ENCODE measurements at regions not wholly inside any gene's neighbourhood (a gene's known extent, or its start where the extent isn't known, plus 50 kb on each side); places are given as distances from the start of the nearest gene placed in this dataset.
"Not testable (repeated sequence)": the region's sequence is repeated elsewhere in the genome, so short reads cannot be mapped to it uniquely, and the experiment has no call there.

DNA sequence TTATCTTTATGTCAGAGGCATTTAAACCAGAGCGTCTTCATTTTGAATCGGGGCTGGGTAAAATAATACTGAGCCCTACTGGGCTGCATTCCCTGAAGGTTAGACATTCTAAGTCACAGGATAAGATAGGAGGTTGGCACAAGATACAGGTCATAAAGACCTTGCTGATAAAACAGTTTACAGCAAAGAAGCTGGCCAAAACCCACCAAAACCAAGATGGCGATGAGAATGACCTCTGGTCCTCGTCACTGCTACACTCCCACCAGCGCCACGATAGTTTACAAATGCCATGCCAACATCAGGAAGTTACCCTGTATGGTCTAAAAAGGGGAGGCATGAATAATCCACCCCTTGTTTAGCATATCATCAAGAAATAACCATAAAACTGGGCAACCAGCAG lies 110.5 kb upstream of the ZFP64 start:
- DNase-seq (ENCODE audit: low spot score); H3K27ac Mint-ChIP-seq; H3K27me3 Mint-ChIP-seq (ENCODE audit: low read depth); ATAC-seq; H3K4me1 Mint-ChIP-seq; H3K9me3 Mint-ChIP-seq; H3K4me3 Mint-ChIP-seq; H3K36me3 Mint-ChIP-seq; CTCF ChIA-PET; POLR2A ChIA-PET: not testable (repeated sequence)

DNA sequence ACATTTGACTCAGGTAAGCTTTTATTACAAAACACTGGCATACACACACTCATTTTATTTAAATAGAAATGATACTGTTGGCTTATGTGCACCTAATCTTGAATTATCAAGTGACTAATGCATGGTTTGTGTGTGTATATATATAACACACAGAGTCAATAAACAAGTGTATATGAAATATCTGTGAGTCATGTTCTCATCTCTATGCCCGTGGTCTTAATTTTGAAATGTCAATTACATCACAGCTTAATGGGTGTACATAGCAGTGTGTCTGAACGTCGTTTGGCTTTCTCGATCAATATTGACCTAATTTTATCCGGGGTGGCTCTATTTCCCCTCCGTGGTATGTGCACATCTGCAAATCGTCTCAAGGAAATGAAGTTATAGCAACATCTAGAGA lies 104.0 kb upstream of the ZFP64 start:
- Mint-ChIP-seq H3K36me3 (no peaks in the 10 kb centered on the region), H3K4me1 (no peaks in the 10 kb centered on the region), H3K27ac (no peak overlapping the region), H3K4me3 (no peak overlapping the region), H3K27me3 (ENCODE audit: low read depth) (no peaks in the 10 kb centered on the region; the same call in 1 of the 2 replicates), H3K9me3 (no peaks in the 10 kb centered on the region)
- ATAC-seq, result no peak
- POLR2A ChIA-PET, result no interaction called here
- TF ChIP-seq, protein P1, sequence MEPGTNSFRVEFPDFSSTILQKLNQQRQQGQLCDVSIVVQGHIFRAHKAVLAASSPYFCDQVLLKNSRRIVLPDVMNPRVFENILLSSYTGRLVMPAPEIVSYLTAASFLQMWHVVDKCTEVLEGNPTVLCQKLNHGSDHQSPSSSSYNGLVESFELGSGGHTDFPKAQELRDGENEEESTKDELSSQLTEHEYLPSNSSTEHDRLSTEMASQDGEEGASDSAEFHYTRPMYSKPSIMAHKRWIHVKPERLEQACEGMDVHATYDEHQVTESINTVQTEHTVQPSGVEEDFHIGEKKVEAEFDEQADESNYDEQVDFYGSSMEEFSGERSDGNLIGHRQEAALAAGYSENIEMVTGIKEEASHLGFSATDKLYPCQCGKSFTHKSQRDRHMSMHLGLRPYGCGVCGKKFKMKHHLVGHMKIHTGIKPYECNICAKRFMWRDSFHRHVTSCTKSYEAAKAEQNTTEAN (CRISPR knock-in tag; IDR thresholded peaks at IDR 0.05), result no peak
- TF ChIP-seq RELA (CRISPR knock-in tag; IDR thresholded peaks at IDR 0.05; ENCODE audit: borderline replicate concordance) (no peak), EMX1 (CRISPR knock-in tag; IDR thresholded peaks at IDR 0.05) (no peak), PRDM15 (CRISPR knock-in tag; IDR thresholded peaks at IDR 0.05) (no peak), ZNF423 (CRISPR knock-in tag; IDR thresholded peaks at IDR 0.05) (no peak), ZBTB21 (CRISPR knock-in tag; IDR thresholded peaks at IDR 0.05; ENCODE audit: borderline replicate concordance) (no peak)
- TF ChIP-seq, protein P2, sequence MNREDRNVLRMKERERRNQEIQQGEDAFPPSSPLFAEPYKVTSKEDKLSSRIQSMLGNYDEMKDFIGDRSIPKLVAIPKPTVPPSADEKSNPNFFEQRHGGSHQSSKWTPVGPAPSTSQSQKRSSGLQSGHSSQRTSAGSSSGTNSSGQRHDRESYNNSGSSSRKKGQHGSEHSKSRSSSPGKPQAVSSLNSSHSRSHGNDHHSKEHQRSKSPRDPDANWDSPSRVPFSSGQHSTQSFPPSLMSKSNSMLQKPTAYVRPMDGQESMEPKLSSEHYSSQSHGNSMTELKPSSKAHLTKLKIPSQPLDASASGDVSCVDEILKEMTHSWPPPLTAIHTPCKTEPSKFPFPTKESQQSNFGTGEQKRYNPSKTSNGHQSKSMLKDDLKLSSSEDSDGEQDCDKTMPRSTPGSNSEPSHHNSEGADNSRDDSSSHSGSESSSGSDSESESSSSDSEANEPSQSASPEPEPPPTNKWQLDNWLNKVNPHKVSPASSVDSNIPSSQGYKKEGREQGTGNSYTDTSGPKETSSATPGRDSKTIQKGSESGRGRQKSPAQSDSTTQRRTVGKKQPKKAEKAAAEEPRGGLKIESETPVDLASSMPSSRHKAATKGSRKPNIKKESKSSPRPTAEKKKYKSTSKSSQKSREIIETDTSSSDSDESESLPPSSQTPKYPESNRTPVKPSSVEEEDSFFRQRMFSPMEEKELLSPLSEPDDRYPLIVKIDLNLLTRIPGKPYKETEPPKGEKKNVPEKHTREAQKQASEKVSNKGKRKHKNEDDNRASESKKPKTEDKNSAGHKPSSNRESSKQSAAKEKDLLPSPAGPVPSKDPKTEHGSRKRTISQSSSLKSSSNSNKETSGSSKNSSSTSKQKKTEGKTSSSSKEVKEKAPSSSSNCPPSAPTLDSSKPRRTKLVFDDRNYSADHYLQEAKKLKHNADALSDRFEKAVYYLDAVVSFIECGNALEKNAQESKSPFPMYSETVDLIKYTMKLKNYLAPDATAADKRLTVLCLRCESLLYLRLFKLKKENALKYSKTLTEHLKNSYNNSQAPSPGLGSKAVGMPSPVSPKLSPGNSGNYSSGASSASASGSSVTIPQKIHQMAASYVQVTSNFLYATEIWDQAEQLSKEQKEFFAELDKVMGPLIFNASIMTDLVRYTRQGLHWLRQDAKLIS (CRISPR knock-in tag; IDR thresholded peaks at IDR 0.05; ENCODE audit: borderline replicate concordance), result no peak
- DNase-seq (ENCODE audit: low spot score), result no peak
- CTCF ChIA-PET, result interaction anchor here (1.1 to 4.0 kb wide), 2 partner anchors 17 to 664 kb away, joined by 3 to 20 read pairs; no protein-coding TSS in a partner anchor

GRCh38 chr20:52294106-52294628 lies 102.6 kb upstream of the ZFP64 start:
- CTCF ChIA-PET, result interaction anchor here (4.0 kb wide), 1 partner anchor 19 kb away, joined by 20 read pairs; no protein-coding TSS in a partner anchor
- Mint-ChIP-seq H3K27ac (no peak overlapping the region), H3K4me1 (no peaks in the 10 kb centered on the region), H3K4me3 (no peak overlapping the region), H3K27me3 (ENCODE audit: low read depth) (no peaks in the 10 kb centered on the region; the same call in 1 of the 2 replicates), H3K36me3 (no peaks in the 10 kb centered on the region), H3K9me3 (no peaks in the 10 kb centered on the region)
- POLR2A ChIA-PET, result no interaction called here
- DNase-seq (ENCODE audit: low spot score), result no peak
- ATAC-seq, result no peak
- TF ChIP-seq, protein P3, sequence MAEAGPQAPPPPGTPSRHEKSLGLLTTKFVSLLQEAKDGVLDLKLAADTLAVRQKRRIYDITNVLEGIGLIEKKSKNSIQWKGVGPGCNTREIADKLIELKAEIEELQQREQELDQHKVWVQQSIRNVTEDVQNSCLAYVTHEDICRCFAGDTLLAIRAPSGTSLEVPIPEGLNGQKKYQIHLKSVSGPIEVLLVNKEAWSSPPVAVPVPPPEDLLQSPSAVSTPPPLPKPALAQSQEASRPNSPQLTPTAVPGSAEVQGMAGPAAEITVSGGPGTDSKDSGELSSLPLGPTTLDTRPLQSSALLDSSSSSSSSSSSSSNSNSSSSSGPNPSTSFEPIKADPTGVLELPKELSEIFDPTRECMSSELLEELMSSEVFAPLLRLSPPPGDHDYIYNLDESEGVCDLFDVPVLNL (CRISPR knock-in tag; IDR thresholded peaks at IDR 0.05; ENCODE audit: borderline replicate concordance, low read depth), result no peak
- TF ChIP-seq GRHL2 (CRISPR knock-in tag; IDR thresholded peaks at IDR 0.05; ENCODE audit: insufficient replicate concordance, severe bottlenecking) (no peak), CDX4 (CRISPR knock-in tag; IDR thresholded peaks at IDR 0.05; ENCODE audit: borderline replicate concordance) (no peak), NFATC4 (CRISPR knock-in tag; IDR thresholded peaks at IDR 0.05) (no peak), ZNF121 (CRISPR knock-in tag; IDR thresholded peaks at IDR 0.05) (no peak), ZNF232 (CRISPR knock-in tag; IDR thresholded peaks at IDR 0.05) (no peak), ATF6 (CRISPR knock-in tag; IDR thresholded peaks at IDR 0.05) (no peak), CBFB (CRISPR knock-in tag; IDR thresholded peaks at IDR 0.05; ENCODE audit: low read depth) (no peak)
- TF ChIP-seq, protein P4, sequence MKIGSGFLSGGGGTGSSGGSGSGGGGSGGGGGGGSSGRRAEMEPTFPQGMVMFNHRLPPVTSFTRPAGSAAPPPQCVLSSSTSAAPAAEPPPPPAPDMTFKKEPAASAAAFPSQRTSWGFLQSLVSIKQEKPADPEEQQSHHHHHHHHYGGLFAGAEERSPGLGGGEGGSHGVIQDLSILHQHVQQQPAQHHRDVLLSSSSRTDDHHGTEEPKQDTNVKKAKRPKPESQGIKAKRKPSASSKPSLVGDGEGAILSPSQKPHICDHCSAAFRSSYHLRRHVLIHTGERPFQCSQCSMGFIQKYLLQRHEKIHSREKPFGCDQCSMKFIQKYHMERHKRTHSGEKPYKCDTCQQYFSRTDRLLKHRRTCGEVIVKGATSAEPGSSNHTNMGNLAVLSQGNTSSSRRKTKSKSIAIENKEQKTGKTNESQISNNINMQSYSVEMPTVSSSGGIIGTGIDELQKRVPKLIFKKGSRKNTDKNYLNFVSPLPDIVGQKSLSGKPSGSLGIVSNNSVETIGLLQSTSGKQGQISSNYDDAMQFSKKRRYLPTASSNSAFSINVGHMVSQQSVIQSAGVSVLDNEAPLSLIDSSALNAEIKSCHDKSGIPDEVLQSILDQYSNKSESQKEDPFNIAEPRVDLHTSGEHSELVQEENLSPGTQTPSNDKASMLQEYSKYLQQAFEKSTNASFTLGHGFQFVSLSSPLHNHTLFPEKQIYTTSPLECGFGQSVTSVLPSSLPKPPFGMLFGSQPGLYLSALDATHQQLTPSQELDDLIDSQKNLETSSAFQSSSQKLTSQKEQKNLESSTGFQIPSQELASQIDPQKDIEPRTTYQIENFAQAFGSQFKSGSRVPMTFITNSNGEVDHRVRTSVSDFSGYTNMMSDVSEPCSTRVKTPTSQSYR (CRISPR knock-in tag; IDR thresholded peaks at IDR 0.05), result no peak

All from WTC11 (cell line).